GM18951 (cell line): ENCODE measurements at regions not wholly inside any gene's neighbourhood (a gene's known extent, or its start where the extent isn't known, plus 50 kb on each side); places are given as distances from the start of the nearest gene placed in this dataset.

ENCODE experiments used
- POLR2A ChIP-seq: IDR thresholded peaks from 4 replicates; pipeline ENCODE4 v1.6.1; 2011; ENCODE audit warnings: mild to moderate bottlenecking; ENCODE audit not compliant: insufficient read length, insufficient read depth; ENCODE audit errors: extremely low read depth
- in situ Hi-C: fragments of 300-500 bp; cut with MboI; formaldehyde crosslinking; loops from one replicate; pipeline ENCODE4 v1.12.0; 2022; ENCODE audit warnings: low sequenced_read_pairs, mixed read lengths, inconsistent platforms; ENCODE audit not compliant: unreplicated experiment

- TF ChIP-seq POLR2A: no peak
- in situ Hi-C loops: no loop called here
Measured at GRCh38 chr13:39100996-39101738, 62.9 kb downstream of the NHLRC3 start.

- no peak for TF ChIP-seq POLR2A
- in situ Hi-C loops: no loop called here
Measured at GRCh38 chr13:39102981-39103490, 64.8 kb downstream of the NHLRC3 start.

GRCh38 chr13:39105110-39105509 is 66.9 kb downstream of the NHLRC3 start:
- TF ChIP-seq POLR2A: no peak
- in situ Hi-C loops: no loop called here

- no peak for TF ChIP-seq POLR2A
- in situ Hi-C loops: no loop called here
Measured at GRCh38 chr13:39106216-39107005, 68.2 kb downstream of the NHLRC3 start.

GRCh38 chr13:39107561-39107960 is 69.3 kb downstream of the NHLRC3 start:
- in situ Hi-C loops: no loop called here
- no peak for TF ChIP-seq POLR2A

- TF ChIP-seq POLR2A: no peak
- in situ Hi-C loops: no loop called here
Measured at GRCh38 chr13:39108783-39109182, 70.5 kb downstream of the NHLRC3 start.

- no peak for TF ChIP-seq POLR2A
- in situ Hi-C loops: no loop called here
Measured at GRCh38 chr13:39110518-39111097, 72.4 kb downstream of the NHLRC3 start.

- TF ChIP-seq POLR2A: no peak
- in situ Hi-C loops: no loop called here
Measured at GRCh38 chr13:39111145-39111544, 72.9 kb downstream of the NHLRC3 start.

- in situ Hi-C loops: no loop called here
- TF ChIP-seq POLR2A: no peak
Measured at GRCh38 chr13:39119422-39119821, 81.2 kb downstream of the NHLRC3 start.

- no peak for TF ChIP-seq POLR2A
- in situ Hi-C loops: no loop called here
Measured at GRCh38 chr13:39123578-39123977, 85.3 kb downstream of the NHLRC3 start.

- TF ChIP-seq POLR2A: no peak
- in situ Hi-C loops: loop anchor here (25.0 kb wide), 1 partner anchor 483 kb away; the partner anchor contains the start of gene LHFPL6
Measured at GRCh38 chr13:39129213-39129612, 91.0 kb downstream of the NHLRC3 start.

GRCh38 chr13:39130301-39130700 is 92.0 kb downstream of the NHLRC3 start:
- in situ Hi-C loops: loop anchor here (25.0 kb wide), 1 partner anchor 482 kb away; the partner anchor contains the start of gene LHFPL6
- no peak for TF ChIP-seq POLR2A
